NCI-H146 treated with DMSO at 0.1 percent for 48 hours (cell line): ENCODE measurements at regions not wholly inside any gene's neighbourhood (a gene's known extent, or its start where the extent isn't known, plus 50 kb on each side); places are given as distances from the start of the nearest gene placed in this dataset.

Experiments used
- DNase-seq: peaks from one replicate; lab custom pipeline; 2025; ENCODE audit not compliant: unreplicated experiment; lab: John Stamatoyannopoulos, UW

DNA sequence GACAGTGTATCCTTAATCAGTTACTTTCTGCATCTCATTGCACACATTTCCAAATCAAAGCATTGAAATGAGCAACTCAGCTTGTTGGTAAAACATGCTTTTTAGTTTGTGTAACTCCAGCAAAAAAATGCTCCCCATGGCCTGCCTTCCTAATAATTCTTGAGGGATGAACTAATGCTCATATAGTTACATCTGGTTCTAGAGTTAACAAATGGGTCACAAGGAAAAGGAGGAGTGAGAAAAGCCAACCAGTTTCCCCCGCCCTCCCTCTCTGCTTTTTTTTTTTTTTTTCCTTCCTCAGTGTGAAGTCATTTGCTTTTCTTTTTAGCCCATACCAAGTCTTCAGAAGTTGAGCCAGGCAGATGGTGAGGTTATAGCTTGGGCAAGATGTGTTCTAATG is 231.7 kb downstream of the MTX2 start:
- no peak for DNase-seq

DNA sequence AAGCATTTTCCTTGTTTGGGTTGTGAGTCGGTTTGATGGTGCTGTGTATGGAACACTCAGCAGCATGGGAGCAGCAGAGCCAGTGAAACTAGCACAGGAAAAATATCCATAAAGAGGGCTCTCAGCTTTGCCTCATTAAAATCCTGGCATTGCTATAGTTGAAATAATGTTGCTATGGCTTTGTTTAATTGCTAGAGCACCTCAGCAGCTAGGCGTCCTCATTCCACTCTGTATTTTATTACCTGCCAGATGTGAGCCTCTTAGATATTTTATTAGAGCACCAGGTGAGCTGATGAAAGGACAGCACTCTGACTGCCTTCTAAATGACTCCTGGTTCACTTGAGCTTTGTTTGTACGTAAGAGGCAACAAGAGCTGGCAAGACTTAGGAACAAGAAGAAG is 232.4 kb downstream of the MTX2 start:
- no peak for DNase-seq

- DNase-seq: no peak
These were observed 233.4 kb downstream of the MTX2 start for GRCh38 chr2:176502619-176503018.

DNA sequence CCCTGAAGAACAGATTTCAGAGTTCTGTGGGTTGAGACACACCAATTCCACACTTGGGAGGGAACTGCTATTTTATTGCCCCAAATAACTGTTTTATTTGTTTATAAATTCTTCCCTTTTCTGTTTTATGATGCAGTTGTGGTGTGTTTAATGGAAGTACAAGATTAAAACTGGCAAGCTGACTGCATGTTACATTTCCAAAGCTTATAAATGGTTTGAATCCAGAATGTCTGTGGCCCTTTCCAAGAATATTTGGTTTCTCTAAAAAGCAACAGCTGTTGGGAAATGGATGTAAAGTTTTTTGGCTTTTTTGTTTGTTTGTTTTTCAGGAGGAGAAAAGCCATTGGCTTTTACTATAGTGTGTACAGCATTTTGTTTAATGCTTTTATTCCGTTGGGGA is 234.5 kb downstream of the MTX2 start:
- DNase-seq: no peak

GRCh38 chr2:176504440-176504839 is 235.2 kb downstream of the MTX2 start:
- no peak for DNase-seq

- DNase-seq: no peak
These were observed 238.5 kb downstream of the MTX2 start for GRCh38 chr2:176507786-176508185.

DNA sequence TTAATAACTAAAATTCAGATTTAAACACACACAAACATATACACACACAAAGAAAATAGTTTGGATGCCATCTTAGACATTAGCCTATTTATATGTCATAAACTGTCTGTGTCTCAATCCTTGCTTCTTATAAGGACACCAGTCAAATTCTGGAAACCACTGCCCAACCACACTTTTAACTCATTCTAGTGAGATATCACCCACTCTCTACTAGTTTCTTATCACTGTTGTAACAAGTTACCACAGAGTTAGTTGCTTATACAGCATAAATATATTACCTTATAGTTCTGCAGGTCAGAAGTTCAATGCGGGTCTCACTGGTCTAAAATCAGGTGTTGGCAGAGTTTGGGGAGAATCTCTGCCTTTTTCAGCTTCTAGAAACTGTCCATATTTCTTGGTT is 239.1 kb downstream of the MTX2 start:
- no peak for DNase-seq

- DNase-seq: no peak
These were observed 239.9 kb downstream of the MTX2 start for GRCh38 chr2:176508984-176509740.

- DNase-seq: no peak
These were observed 245.0 kb downstream of the MTX2 start for GRCh38 chr2:176514276-176514675.

- no peak for DNase-seq
These were observed 245.7 kb downstream of the MTX2 start for GRCh38 chr2:176514805-176515500.

DNA sequence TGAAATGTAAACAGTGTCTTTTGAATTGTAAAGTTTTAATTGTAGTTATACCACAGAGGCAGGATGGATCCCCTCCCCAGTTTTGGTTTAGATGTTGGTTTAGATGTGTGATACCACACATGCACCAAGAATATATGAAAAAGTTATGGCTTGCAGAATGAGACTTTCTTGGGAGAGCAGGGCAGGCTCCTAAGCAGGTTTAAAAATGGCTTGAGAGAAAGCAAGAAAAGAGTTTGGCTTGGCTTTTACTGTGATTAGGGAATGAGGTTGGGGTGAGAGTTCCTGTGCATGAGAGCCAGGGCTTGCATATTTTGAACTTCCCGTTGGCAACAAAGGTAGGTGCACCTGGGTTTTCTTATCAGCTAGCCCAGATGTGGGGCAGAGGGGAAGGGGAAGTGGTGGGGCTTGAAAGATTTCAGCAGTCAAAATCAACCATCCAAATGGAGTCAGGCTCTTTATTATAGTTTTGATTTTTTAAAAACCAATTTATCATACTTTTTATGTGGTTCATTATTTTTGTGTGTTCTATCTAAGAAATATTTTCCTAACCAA is 246.9 kb downstream of the MTX2 start:
- DNase-seq: no peak

GRCh38 chr2:176518823-176519222 is 249.6 kb downstream of the MTX2 start:
- DNase-seq: peak; percentile 4

DNA sequence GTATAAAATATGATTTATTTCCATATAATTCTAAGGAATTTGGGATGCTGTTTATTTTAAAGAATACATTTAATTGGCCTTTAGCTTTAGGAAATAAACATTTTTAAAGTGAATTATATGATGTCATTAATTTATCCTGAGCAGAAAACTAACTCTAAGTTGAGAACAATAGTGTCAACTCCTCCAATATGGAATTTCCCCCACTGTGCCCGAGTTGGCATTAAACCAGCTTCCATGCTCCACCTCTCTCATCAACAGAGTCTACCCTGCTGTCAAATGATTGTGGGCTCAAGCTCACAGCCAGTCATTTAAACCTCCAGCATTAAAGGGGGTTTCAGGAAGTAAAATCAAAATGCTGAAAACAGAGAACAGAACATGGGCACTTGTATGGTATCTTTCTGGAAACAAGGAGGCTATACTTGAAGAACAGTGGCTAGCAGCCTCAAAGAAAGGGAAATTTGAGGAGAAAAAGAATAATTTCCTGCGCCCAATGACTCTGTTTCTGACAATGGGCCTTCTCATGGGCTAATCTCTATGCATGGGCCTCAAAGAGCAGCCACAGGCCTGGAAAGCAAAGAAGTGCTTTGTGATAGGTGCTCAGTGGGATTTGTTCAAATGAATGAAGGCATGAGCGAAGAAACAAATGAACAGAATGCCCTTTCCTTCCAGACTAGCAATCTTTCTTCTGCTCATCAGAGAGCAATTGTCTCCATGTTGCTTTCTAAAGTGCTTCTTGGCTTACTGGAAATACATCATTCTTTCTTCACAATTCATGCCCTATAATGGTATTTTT is 252.8 kb downstream of the MTX2 start:
- DNase-seq: no peak

DNA sequence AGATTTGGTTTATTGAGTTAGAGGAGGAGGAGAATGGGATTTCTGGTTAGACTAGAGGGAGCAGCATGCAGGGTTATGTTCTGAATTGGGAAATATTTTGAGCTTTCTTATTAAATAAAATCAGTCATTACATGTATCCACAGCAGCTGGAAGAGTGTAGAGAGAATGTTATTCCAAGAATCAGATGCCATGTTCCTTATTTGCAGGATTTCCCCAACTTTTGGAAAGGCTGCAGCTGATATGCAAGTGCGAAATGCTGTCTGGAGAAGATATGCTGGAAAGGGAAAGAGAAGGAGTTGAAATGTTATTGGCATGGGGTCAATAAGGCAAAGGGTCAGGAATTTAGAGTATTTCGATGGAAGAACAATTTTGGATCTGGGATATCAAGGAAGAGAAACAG is 255.8 kb downstream of the MTX2 start:
- DNase-seq: no peak

- no peak for DNase-seq
These were observed 258.0 kb downstream of the MTX2 start for GRCh38 chr2:176526995-176527901.

GRCh38 chr2:176531608-176532007 is 262.4 kb downstream of the MTX2 start:
- DNase-seq: no peak

GRCh38 chr2:176533505-176534193 is 264.4 kb downstream of the MTX2 start:
- no peak for DNase-seq

GRCh38 chr2:176534798-176535466 is 265.7 kb downstream of the MTX2 start:
- peak; percentile 50 for DNase-seq

GRCh38 chr2:176535467-176536113 is 266.3 kb downstream of the MTX2 start:
- DNase-seq: no peak
